BJ (cell line): ENCODE measurements at regions not wholly inside any gene's neighbourhood (a gene's known extent, or its start where the extent isn't known, plus 50 kb on each side); places are given as distances from the start of the nearest gene placed in this dataset.

Experiments used
- CTCF ChIA-PET: fragments of 350-600 bp; formaldehyde crosslinking; extraction: SDS; loops from one replicate; lab custom pipeline; 2021; ENCODE audit warnings: antibody characterized with exemption, inconsistent platforms; lab: Yijun Ruan, JAX
- POLR2A ChIA-PET: fragments of 300-600 bp; sonication (Branson Sonifier 250); formaldehyde crosslinking; extraction: SDS; loops from one replicate; lab custom pipeline; 2021; ENCODE audit warnings: antibody characterized with exemption; lab: Charles Lee
- DNase-seq: peaks from one replicate; pipeline ENCODE4 v3.0.0-alpha.2; 2011; ENCODE audit warnings: low read depth
- H3K27me3 ChIP-seq: 2 replicates; pipeline ENCODE4 v1.6.0; 2011; ENCODE audit warnings: low read length; ENCODE audit not compliant: control insufficient read depth, insufficient read depth
- H3K36me3 ChIP-seq: 2 replicates; pipeline ENCODE4 v1.5.1; 2011; ENCODE audit warnings: low read length; ENCODE audit not compliant: control insufficient read depth, insufficient read depth
- H3K4me3 ChIP-seq: 2 replicates; pipeline ENCODE4 v1.5.1; 2011; ENCODE audit warnings: low read depth, mild to moderate bottlenecking, control low read depth, low read length
- CTCF ChIP-seq: IDR thresholded peaks from 2 replicates; pipeline ENCODE4 v1.5.1; 2011; ENCODE audit warnings: low read depth, mild to moderate bottlenecking, control low read depth, inconsistent platforms, low read length, moderate library complexity; ENCODE audit not compliant: insufficient read depth

- DNase-seq: no peak
- CTCF ChIA-PET: no interaction called here
- Histone ChIP-seq H3K36me3 (no peaks in the 10 kb centered on the region), H3K4me3 (no peak overlapping the region), H3K27me3 (no peaks in the 10 kb centered on the region)
- POLR2A ChIA-PET: no interaction called here
- TF ChIP-seq CTCF: no peak
These were observed 1209.7 kb upstream of the MAP3K7 start for GRCh38 chr6:91796603-91797002.

GRCh38 chr6:91788501-91788900 lies 1201.6 kb upstream of the MAP3K7 start:
- TF ChIP-seq CTCF: no peak
- Histone ChIP-seq H3K36me3 (no peaks in the 10 kb centered on the region), H3K4me3 (no peak overlapping the region), H3K27me3 (no peaks in the 10 kb centered on the region)
- ChIA-PET POLR2A (no interaction called here), CTCF (no interaction called here)
- no peak for DNase-seq

- ChIA-PET POLR2A (no interaction called here), CTCF (interaction anchor here (0.6 to 0.7 kb wide), 3 partner anchors 25 to 454 kb away, joined by 3 to 4 read pairs (median 3); no protein-coding TSS in a partner anchor)
- DNase-seq: no peak
- Histone ChIP-seq H3K4me3 (no peak overlapping the region), H3K36me3 (no peaks in the 10 kb centered on the region), H3K27me3 (no peaks in the 10 kb centered on the region)
- no peak for TF ChIP-seq CTCF
These were observed 1199.8 kb upstream of the MAP3K7 start for GRCh38 chr6:91786474-91787184.

GRCh38 chr6:91782802-91783201 lies 1195.9 kb upstream of the MAP3K7 start:
- H3K27me3 ChIP-seq: no peaks in the 10 kb centered on the region
- CTCF ChIA-PET: no interaction called here
- no peak for TF ChIP-seq CTCF
- no peak for DNase-seq
- no peak overlapping the region for H3K4me3 ChIP-seq
- POLR2A ChIA-PET: no interaction called here
- H3K36me3 ChIP-seq: no peaks in the 10 kb centered on the region

GRCh38 chr6:91781946-91782345 lies 1195.1 kb upstream of the MAP3K7 start:
- ChIA-PET POLR2A (no interaction called here), CTCF (no interaction called here)
- Histone ChIP-seq H3K27me3 (no peaks in the 10 kb centered on the region), H3K4me3 (no peak overlapping the region), H3K36me3 (no peaks in the 10 kb centered on the region)
- no peak for DNase-seq
- TF ChIP-seq CTCF: no peak
